Neural progenitor cell (in vitro differentiated cells): ENCODE measurements at regions not wholly inside any gene's neighbourhood (a gene's known extent, or its start where the extent isn't known, plus 50 kb on each side); places are given as distances from the start of the nearest gene placed in this dataset.

Experiments
- DNase-seq: peaks from one replicate; pipeline ENCODE4 v3.0.0-alpha.2; 2016; ENCODE audit warnings: low spot score
- H2AFZ ChIP-seq: fragments of 200-600 bp; sonication (generic); replicated peaks from 2 replicates; pipeline ENCODE4 v1.6.1; 2016; ENCODE audit warnings: antibody characterized with exemption
- H3F3A ChIP-seq: fragments of 200-600 bp; sonication (generic); 2 replicates; pipeline ENCODE4 v1.6.1; 2016; ENCODE audit warnings: antibody characterized with exemption, low read depth
- H3K27ac ChIP-seq: fragments of 200-600 bp; sonication (generic); 2 replicates; pipeline ENCODE4 v1.5.1; 2016; ENCODE audit warnings: mild to moderate bottlenecking
- H3K27me3 ChIP-seq: fragments of 200-600 bp; sonication (generic); 2 replicates; pipeline ENCODE4 v1.6.1; 2016; ENCODE audit warnings: mild to moderate bottlenecking, moderate library complexity
- H3K36me3 ChIP-seq: fragments of 200-600 bp; sonication (generic); 2 replicates; pipeline ENCODE4 v1.5.1; 2016
- H3K4me1 ChIP-seq: fragments of 200-600 bp; sonication (generic); 2 replicates; pipeline ENCODE4 v1.6.1; 2016; ENCODE audit warnings: mixed run types
- H3K4me2 ChIP-seq: fragments of 200-600 bp; sonication (generic); 2 replicates; pipeline ENCODE4 v1.6.1; 2016
- H3K4me3 ChIP-seq: fragments of 200-600 bp; sonication (generic); 2 replicates; pipeline ENCODE4 v1.5.1; 2016
- H3K79me2 ChIP-seq: fragments of 200-600 bp; sonication (generic); 2 replicates; pipeline ENCODE4 v1.6.1; 2016; ENCODE audit warnings: low read depth
- H3K9ac ChIP-seq: fragments of 200-600 bp; sonication (generic); 2 replicates; pipeline ENCODE4 v1.6.1; 2016
- H3K9me3 ChIP-seq: fragments of 200-600 bp; sonication (generic); 2 replicates; pipeline ENCODE4 v1.5.1; 2016; ENCODE audit warnings: low read depth
- H4K20me1 ChIP-seq: fragments of 200-600 bp; sonication (generic); 2 replicates; pipeline ENCODE4 v1.6.1; 2016; ENCODE audit warnings: low read depth
- H3K27ac Mint-ChIP-seq: 3 replicates; pipeline ENCODE4 v1.8.0; 2021; ENCODE audit warnings: mixed read lengths
- H3K27me3 Mint-ChIP-seq: 2 replicates; pipeline ENCODE4 v1.8.0; 2022; ENCODE audit warnings: low read depth, mild to moderate bottlenecking, inconsistent platforms, moderate library complexity, mixed read lengths; ENCODE audit not compliant: insufficient read depth
- H3K36me3 Mint-ChIP-seq: 3 replicates; pipeline ENCODE4 v1.8.0; 2021; ENCODE audit warnings: mixed read lengths
- H3K4me1 Mint-ChIP-seq: 3 replicates; pipeline ENCODE4 v1.8.0; 2021; ENCODE audit warnings: mixed read lengths
- H3K4me3 Mint-ChIP-seq: 3 replicates; pipeline ENCODE4 v1.8.0; 2021; ENCODE audit warnings: mild to moderate bottlenecking, moderate library complexity, mixed read lengths
- H3K9me3 Mint-ChIP-seq: 3 replicates; pipeline ENCODE4 v1.8.0; 2020; ENCODE audit warnings: mixed read lengths
- EZH2 ChIP-seq: fragments of 200-600 bp; sonication (generic); IDR thresholded peaks from 2 replicates; pipeline ENCODE4 v1.6.1; 2017; ENCODE audit warnings: antibody characterized with exemption, mild to moderate bottlenecking, moderate library complexity
- EZH2phosphoT487 ChIP-seq: fragments of 200-600 bp; sonication (generic); IDR thresholded peaks from 2 replicates; pipeline ENCODE4 v1.6.1; 2017; ENCODE audit warnings: antibody characterized with exemption
- TF ChIP-seq, protein P1 (sequence below): fragments of 200-600 bp; sonication (generic); IDR thresholded peaks from 2 replicates; pipeline ENCODE4 v1.5.1; 2017; ENCODE audit warnings: antibody characterized with exemption, mild to moderate bottlenecking

DNA sequence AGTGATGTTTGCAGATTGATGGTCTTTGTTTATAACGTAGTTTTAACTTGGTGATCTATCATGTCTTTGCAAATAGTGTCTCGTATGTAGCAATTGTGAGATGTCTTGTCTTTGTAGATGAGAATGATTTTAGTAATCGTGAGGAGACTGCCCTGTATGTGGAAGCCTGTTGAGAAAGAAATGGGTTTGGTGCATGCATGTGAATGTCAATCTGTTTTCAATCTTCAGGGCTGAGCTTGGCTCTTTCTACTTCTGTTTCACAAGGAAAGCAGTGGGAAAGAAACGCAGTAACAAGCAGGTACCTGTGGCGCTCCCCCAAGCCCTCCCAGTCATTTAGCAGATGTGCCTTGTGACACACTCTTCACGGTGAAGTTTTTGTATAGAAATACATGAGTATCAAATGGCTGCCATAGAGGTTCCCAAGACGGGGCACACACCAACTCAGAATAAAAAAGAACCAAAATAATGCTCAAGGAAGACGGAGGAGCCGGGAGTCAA, 342.8 kb upstream of the DDHD1 start:
- no peaks in the 10 kb centered on the region for H3K36me3 ChIP-seq
- H3K27me3 Mint-ChIP-seq: no peaks in the 10 kb centered on the region
- H3K4me3 Mint-ChIP-seq: no peak overlapping the region
- H3K27ac ChIP-seq: no peak overlapping the region
- H3K9me3 ChIP-seq: no peaks in the 10 kb centered on the region
- no peak overlapping the region for H3K27ac Mint-ChIP-seq
- H4K20me1 ChIP-seq: no peaks in the 10 kb centered on the region
- no peaks in the 10 kb centered on the region for H3K9me3 Mint-ChIP-seq
- H3K36me3 Mint-ChIP-seq: no peaks in the 10 kb centered on the region
- H3K4me1 ChIP-seq: peaks cover 21% of the 10 kb centered on the region
- H3K4me3 ChIP-seq: no peak overlapping the region
- no peaks in the 10 kb centered on the region for H3F3A ChIP-seq
- no peak overlapping the region for H3K9ac ChIP-seq
- H3K27me3 ChIP-seq: no peaks in the 10 kb centered on the region
- H3K4me1 Mint-ChIP-seq: peaks cover 11% of the 10 kb centered on the region
- H3K79me2 ChIP-seq: no peaks in the 10 kb centered on the region
- TF ChIP-seq, protein P1, sequence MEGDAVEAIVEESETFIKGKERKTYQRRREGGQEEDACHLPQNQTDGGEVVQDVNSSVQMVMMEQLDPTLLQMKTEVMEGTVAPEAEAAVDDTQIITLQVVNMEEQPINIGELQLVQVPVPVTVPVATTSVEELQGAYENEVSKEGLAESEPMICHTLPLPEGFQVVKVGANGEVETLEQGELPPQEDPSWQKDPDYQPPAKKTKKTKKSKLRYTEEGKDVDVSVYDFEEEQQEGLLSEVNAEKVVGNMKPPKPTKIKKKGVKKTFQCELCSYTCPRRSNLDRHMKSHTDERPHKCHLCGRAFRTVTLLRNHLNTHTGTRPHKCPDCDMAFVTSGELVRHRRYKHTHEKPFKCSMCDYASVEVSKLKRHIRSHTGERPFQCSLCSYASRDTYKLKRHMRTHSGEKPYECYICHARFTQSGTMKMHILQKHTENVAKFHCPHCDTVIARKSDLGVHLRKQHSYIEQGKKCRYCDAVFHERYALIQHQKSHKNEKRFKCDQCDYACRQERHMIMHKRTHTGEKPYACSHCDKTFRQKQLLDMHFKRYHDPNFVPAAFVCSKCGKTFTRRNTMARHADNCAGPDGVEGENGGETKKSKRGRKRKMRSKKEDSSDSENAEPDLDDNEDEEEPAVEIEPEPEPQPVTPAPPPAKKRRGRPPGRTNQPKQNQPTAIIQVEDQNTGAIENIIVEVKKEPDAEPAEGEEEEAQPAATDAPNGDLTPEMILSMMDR: no peak
- TF ChIP-seq EZH2 (no peak), EZH2phosphoT487 (no peak)
- H2AFZ ChIP-seq: no peak overlapping the region
- DNase-seq: no peak
- no peak overlapping the region for H3K4me2 ChIP-seq

DNA sequence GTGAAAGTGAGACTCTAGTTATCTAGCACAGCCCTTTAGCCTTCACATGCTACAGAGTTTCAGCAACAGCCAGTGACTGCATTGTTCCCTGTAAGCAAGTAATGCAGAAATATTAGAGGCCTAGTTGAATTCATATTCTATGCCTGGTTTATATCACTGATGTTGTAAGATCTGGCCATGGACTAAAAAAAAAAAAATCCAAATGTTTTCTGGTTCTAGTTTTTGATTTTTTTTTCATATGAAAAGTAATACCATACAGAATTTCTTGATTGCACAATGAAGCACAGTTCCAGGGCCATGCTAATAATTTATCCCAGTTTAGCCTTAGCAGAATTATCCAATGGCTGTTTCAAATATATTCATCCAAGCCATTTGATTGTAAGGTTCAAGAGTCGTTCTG, 341.5 kb upstream of the DDHD1 start:
- no peaks in the 10 kb centered on the region for H3K36me3 Mint-ChIP-seq
- H3K4me3 ChIP-seq: no peak overlapping the region
- no peaks in the 10 kb centered on the region for H4K20me1 ChIP-seq
- H3K27me3 Mint-ChIP-seq: no peaks in the 10 kb centered on the region
- H3K4me3 Mint-ChIP-seq: no peak overlapping the region
- no peaks in the 10 kb centered on the region for H3K9me3 Mint-ChIP-seq
- no peaks in the 10 kb centered on the region for H3K79me2 ChIP-seq
- DNase-seq: no peak
- TF ChIP-seq EZH2 (no peak), EZH2phosphoT487 (no peak)
- TF ChIP-seq, protein P1: no peak
- H3K9ac ChIP-seq: no peak overlapping the region
- no peaks in the 10 kb centered on the region for H3K27me3 ChIP-seq
- H3F3A ChIP-seq: no peaks in the 10 kb centered on the region
- no peak overlapping the region for H2AFZ ChIP-seq
- no peak overlapping the region for H3K27ac Mint-ChIP-seq
- H3K36me3 ChIP-seq: no peaks in the 10 kb centered on the region
- peaks cover 21% of the 10 kb centered on the region for H3K4me1 ChIP-seq
- H3K27ac ChIP-seq: no peak overlapping the region
- H3K4me1 Mint-ChIP-seq: peaks cover 11% of the 10 kb centered on the region
- H3K9me3 ChIP-seq: no peaks in the 10 kb centered on the region
- H3K4me2 ChIP-seq: no peak overlapping the region

DNA sequence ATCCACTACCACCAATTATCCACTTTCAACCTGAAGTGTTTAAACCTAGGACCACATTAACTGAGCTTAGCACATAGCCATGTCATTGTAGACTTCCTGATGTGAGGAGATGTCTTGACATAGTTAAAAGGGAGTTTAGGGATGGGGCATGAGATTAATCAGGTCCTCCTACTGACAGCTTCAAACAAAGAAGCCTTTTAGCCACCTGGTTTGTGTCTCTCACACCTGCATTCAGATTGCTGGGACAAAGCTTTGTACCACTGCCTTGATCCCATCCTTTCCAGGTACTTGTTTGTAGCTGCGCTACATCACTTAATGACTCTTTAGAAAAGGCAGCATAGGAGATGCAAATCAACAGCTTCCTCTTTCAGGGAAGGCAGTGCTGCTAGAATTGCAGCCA, 340.7 kb upstream of the DDHD1 start:
- H3K4me3 Mint-ChIP-seq: no peak overlapping the region
- H3K36me3 ChIP-seq: no peaks in the 10 kb centered on the region
- H3K9ac ChIP-seq: no peak overlapping the region
- H3K27ac ChIP-seq: no peak overlapping the region
- no peak overlapping the region for H2AFZ ChIP-seq
- no peak overlapping the region for H3K4me2 ChIP-seq
- no peaks in the 10 kb centered on the region for H3K27me3 Mint-ChIP-seq
- no peaks in the 10 kb centered on the region for H3K79me2 ChIP-seq
- DNase-seq: no peak
- H3F3A ChIP-seq: no peaks in the 10 kb centered on the region
- no peaks in the 10 kb centered on the region for H3K9me3 ChIP-seq
- no peak overlapping the region for H3K27ac Mint-ChIP-seq
- TF ChIP-seq EZH2: no peak
- TF ChIP-seq EZH2phosphoT487: no peak
- TF ChIP-seq, protein P1: no peak
- H3K4me1 ChIP-seq: peaks cover 21% of the 10 kb centered on the region
- no peaks in the 10 kb centered on the region for H4K20me1 ChIP-seq
- no peaks in the 10 kb centered on the region for H3K36me3 Mint-ChIP-seq
- peaks cover 11% of the 10 kb centered on the region for H3K4me1 Mint-ChIP-seq
- H3K9me3 Mint-ChIP-seq: no peaks in the 10 kb centered on the region
- no peak overlapping the region for H3K4me3 ChIP-seq
- H3K27me3 ChIP-seq: no peaks in the 10 kb centered on the region
